ENCODE measurements at regions not wholly inside any gene's neighbourhood (a gene's known extent, or its start where the extent isn't known, plus 50 kb on each side); places are given as distances from the start of the nearest gene placed in this dataset.
"Not testable (repeated sequence)": the region's sequence is repeated elsewhere in the genome, so short reads cannot be mapped to it uniquely, and the experiment has no call there.

DNA sequence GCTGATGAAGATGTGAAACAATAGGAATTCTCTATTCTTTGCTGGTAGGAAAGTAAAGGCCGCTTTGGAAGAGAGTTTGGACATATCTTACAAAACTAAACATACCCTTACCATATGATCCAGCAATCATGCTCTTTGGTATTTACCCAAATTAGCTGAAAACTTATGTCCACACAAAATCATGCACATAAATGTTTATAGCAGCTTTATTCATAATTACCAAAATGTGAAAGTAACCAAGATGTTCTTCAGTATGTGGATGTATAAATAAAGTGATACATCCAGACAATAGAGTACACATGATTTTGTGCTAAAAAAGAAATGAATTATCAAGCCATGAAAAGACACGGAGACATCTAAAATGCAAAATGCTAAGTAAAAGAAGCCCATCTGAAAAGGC is 98.7 kb upstream of the SLC35F3 start:
- Histone ChIP-seq H3K27me3 (ENCODE audit: insufficient read depth, low read length, poor library complexity) (no peaks in the 10 kb centered on the region), H3K4me3 (ENCODE audit: low read length) (no peak overlapping the region), H3K4ac (ENCODE audit: low read depth, low read length) (no peak overlapping the region), H2BK15ac (replicated peaks; ENCODE audit: low read depth) (no peak overlapping the region), H3K4me1 (ENCODE audit: control insufficient read depth, low read depth, low read length) (no peaks in the 10 kb centered on the region), H3K56ac (ENCODE audit: low read length) (no peak overlapping the region), H4K8ac (ENCODE audit: low read depth, low read length) (no peak overlapping the region), H3K23ac (ENCODE audit: low read length) (no peak overlapping the region), H3K4me2 (ENCODE audit: low read length) (no peak overlapping the region), H3K79me1 (ENCODE audit: low read length) (no peaks in the 10 kb centered on the region), H2AK5ac (ENCODE audit: low read length) (no peak overlapping the region), H3K36me3 (ENCODE audit: control insufficient read depth, insufficient read depth, low read length) (no peaks in the 10 kb centered on the region), H3K27ac (ENCODE audit: low read depth, low read length) (no peak overlapping the region), H4K5ac (ENCODE audit: low read length) (no peak overlapping the region), H3K18ac (ENCODE audit: low read length) (no peak overlapping the region), H3K9ac (ENCODE audit: low read length) (no peak overlapping the region), H2BK120ac (ENCODE audit: low read depth, low read length) (no peak overlapping the region), H2BK5ac (ENCODE audit: low read length) (no peak overlapping the region), H3K79me2 (ENCODE audit: control insufficient read depth, insufficient read depth, low read length) (no peaks in the 10 kb centered on the region)
- no peak for DNase-seq
- no CpG with 5 or more reads among the region's 2 CpGs for WGBS (ENCODE audit: extremely low coverage, insufficient coverage, low lambda C conversion rate)

DNA sequence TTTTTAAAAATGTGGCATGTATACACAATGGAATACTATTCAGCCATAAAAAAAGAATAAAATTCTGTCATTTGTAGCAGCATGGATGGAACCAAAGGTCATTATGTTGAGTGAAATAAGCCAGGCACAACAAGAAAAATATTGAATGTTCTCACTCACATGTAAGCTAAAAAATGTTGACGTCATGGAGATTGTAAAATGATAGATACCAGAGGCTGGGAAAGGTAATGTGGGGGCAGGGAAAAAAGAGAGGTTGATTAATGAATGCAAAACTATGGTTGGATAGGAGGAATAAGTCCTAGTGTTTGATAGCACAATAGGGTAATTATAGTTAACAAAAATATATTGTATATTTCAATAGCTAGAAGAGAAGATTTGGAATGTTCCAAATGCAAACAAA is 89.1 kb upstream of the SLC35F3 start:
- Histone ChIP-seq H2BK5ac (ENCODE audit: low read length) (no peak overlapping the region), H3K27me3 (ENCODE audit: insufficient read depth, low read length, poor library complexity) (no peaks in the 10 kb centered on the region), H2BK15ac (replicated peaks; ENCODE audit: low read depth) (no peak overlapping the region), H3K4me1 (ENCODE audit: control insufficient read depth, low read depth, low read length) (no peaks in the 10 kb centered on the region), H3K9ac (ENCODE audit: low read length) (no peak overlapping the region), H3K56ac (ENCODE audit: low read length) (no peak overlapping the region), H3K4ac (ENCODE audit: low read depth, low read length) (no peak overlapping the region), H3K23ac (ENCODE audit: low read length) (no peak overlapping the region), H3K79me2 (ENCODE audit: control insufficient read depth, insufficient read depth, low read length) (no peaks in the 10 kb centered on the region), H3K36me3 (ENCODE audit: control insufficient read depth, insufficient read depth, low read length) (no peaks in the 10 kb centered on the region), H2AK5ac (ENCODE audit: low read length) (no peak overlapping the region), H2BK120ac (ENCODE audit: low read depth, low read length) (no peak overlapping the region), H4K8ac (ENCODE audit: low read depth, low read length) (no peak overlapping the region), H3K79me1 (ENCODE audit: low read length) (no peaks in the 10 kb centered on the region), H3K4me2 (ENCODE audit: low read length) (no peak overlapping the region), H3K18ac (ENCODE audit: low read length) (no peak overlapping the region), H3K27ac (ENCODE audit: low read depth, low read length) (no peak overlapping the region), H4K5ac (ENCODE audit: low read length) (no peak overlapping the region), H3K4me3 (ENCODE audit: low read length) (no peak overlapping the region)
- WGBS (ENCODE audit: extremely low coverage, insufficient coverage, low lambda C conversion rate) = no CpG with 5 or more reads among the region's 1 CpG
- no peak for DNase-seq

DNA sequence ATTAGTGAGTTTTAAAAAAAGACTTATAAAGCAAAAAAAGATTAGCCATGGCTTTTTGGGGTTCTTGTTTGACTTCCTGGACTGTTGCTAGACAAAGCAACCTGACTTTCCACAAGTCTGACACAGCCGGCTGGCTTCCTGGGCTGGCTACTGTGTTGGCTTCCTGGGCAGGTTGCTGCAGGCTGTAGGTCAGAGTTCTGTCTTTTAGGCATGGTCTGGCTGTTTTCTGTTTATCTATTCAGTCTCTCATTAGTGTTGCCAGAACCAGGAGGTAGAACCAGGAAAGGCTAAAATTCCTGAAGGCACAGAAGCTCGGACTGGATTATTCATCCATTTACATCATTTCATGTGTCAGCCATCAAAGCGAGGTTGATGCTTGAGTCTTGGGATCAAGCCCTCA is 88.6 kb upstream of the SLC35F3 start:
- H3K79me2 ChIP-seq (ENCODE audit: control insufficient read depth, insufficient read depth, low read length) = no peaks in the 10 kb centered on the region
- H2AK5ac ChIP-seq (ENCODE audit: low read length) = no peak overlapping the region
- H3K18ac ChIP-seq (ENCODE audit: low read length) = no peak overlapping the region
- no peak overlapping the region for H2BK5ac ChIP-seq (ENCODE audit: low read length)
- no peaks in the 10 kb centered on the region for H3K79me1 ChIP-seq (ENCODE audit: low read length)
- no peak overlapping the region for H4K8ac ChIP-seq (ENCODE audit: low read depth, low read length)
- no peak overlapping the region for H4K5ac ChIP-seq (ENCODE audit: low read length)
- no peaks in the 10 kb centered on the region for H3K4me1 ChIP-seq (ENCODE audit: control insufficient read depth, low read depth, low read length)
- no peak overlapping the region for H3K56ac ChIP-seq (ENCODE audit: low read length)
- H2BK15ac ChIP-seq (replicated peaks; ENCODE audit: low read depth) = no peak overlapping the region
- no peak overlapping the region for H3K23ac ChIP-seq (ENCODE audit: low read length)
- H3K9ac ChIP-seq (ENCODE audit: low read length) = no peak overlapping the region
- no peak overlapping the region for H3K4me2 ChIP-seq (ENCODE audit: low read length)
- no peak overlapping the region for H2BK120ac ChIP-seq (ENCODE audit: low read depth, low read length)
- no peaks in the 10 kb centered on the region for H3K36me3 ChIP-seq (ENCODE audit: control insufficient read depth, insufficient read depth, low read length)
- no peaks in the 10 kb centered on the region for H3K27me3 ChIP-seq (ENCODE audit: insufficient read depth, low read length, poor library complexity)
- no peak for DNase-seq
- no CpG with 5 or more reads among the region's 3 CpGs for WGBS (ENCODE audit: extremely low coverage, insufficient coverage, low lambda C conversion rate)
- H3K27ac ChIP-seq (ENCODE audit: low read depth, low read length) = no peak overlapping the region
- no peak overlapping the region for H3K4me3 ChIP-seq (ENCODE audit: low read length)
- no peak overlapping the region for H3K4ac ChIP-seq (ENCODE audit: low read depth, low read length)

DNA sequence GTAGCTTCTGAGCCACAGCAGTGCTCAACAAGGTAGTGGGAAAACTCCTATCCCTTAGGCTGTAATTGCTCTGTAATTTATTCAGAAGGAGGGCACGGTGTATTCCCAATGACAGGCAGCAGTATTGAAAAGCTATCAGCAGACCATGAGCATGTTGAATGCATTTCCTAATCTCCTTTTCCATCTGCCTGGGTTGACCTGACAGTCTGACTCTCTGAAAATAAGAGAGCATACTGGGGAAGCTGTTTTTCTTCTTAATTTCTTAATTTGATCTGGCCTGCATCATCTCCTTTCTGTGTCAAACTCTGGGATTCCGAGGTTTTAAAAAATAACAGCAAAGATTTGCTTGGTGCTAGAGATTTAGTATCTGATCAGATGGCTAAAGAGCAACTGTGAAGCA is 88.1 kb upstream of the SLC35F3 start:
- H3K27ac ChIP-seq (ENCODE audit: low read depth, low read length) = no peak overlapping the region
- no peaks in the 10 kb centered on the region for H3K36me3 ChIP-seq (ENCODE audit: control insufficient read depth, insufficient read depth, low read length)
- H3K79me1 ChIP-seq (ENCODE audit: low read length) = no peaks in the 10 kb centered on the region
- no peak overlapping the region for H3K23ac ChIP-seq (ENCODE audit: low read length)
- H3K4ac ChIP-seq (ENCODE audit: low read depth, low read length) = no peak overlapping the region
- H3K4me1 ChIP-seq (ENCODE audit: control insufficient read depth, low read depth, low read length) = no peaks in the 10 kb centered on the region
- no peak overlapping the region for H4K8ac ChIP-seq (ENCODE audit: low read depth, low read length)
- no peak for DNase-seq
- no peak overlapping the region for H3K18ac ChIP-seq (ENCODE audit: low read length)
- H3K79me2 ChIP-seq (ENCODE audit: control insufficient read depth, insufficient read depth, low read length) = no peaks in the 10 kb centered on the region
- H2AK5ac ChIP-seq (ENCODE audit: low read length) = no peak overlapping the region
- no peak overlapping the region for H4K5ac ChIP-seq (ENCODE audit: low read length)
- H2BK120ac ChIP-seq (ENCODE audit: low read depth, low read length) = no peak overlapping the region
- no CpG with 5 or more reads among the region's 2 CpGs for WGBS (ENCODE audit: extremely low coverage, insufficient coverage, low lambda C conversion rate)
- H3K4me2 ChIP-seq (ENCODE audit: low read length) = no peak overlapping the region
- H2BK5ac ChIP-seq (ENCODE audit: low read length) = no peak overlapping the region
- no peaks in the 10 kb centered on the region for H3K27me3 ChIP-seq (ENCODE audit: insufficient read depth, low read length, poor library complexity)
- H3K4me3 ChIP-seq (ENCODE audit: low read length) = no peak overlapping the region
- H3K56ac ChIP-seq (ENCODE audit: low read length) = no peak overlapping the region
- no peak overlapping the region for H2BK15ac ChIP-seq (replicated peaks; ENCODE audit: low read depth)
- H3K9ac ChIP-seq (ENCODE audit: low read length) = no peak overlapping the region

DNA sequence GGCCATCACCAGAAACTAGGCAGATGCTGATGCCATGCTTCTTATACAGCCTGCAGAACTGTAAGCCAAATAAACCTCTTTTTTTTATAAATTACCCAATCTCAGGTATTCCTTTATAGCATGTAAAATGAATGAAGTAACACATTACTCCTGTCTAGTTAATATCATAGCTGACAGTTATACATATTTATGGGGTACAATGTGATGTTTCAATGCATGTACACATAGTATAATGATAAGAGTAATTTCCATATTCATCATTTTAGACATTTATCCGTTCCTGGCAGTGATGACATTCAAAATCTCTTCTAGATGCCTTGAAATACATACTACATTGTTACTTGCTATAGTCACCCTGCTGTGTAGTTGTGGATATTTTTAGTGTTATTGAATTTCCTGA is 85.4 kb upstream of the SLC35F3 start:
- no peak for DNase-seq
- H2AK5ac ChIP-seq (ENCODE audit: low read length) = no peak overlapping the region
- H3K27me3 ChIP-seq (ENCODE audit: insufficient read depth, low read length, poor library complexity) = no peaks in the 10 kb centered on the region
- no peak overlapping the region for H2BK15ac ChIP-seq (replicated peaks; ENCODE audit: low read depth)
- no peaks in the 10 kb centered on the region for H3K79me2 ChIP-seq (ENCODE audit: control insufficient read depth, insufficient read depth, low read length)
- H3K4me1 ChIP-seq (ENCODE audit: control insufficient read depth, low read depth, low read length) = no peaks in the 10 kb centered on the region
- no peaks in the 10 kb centered on the region for H3K79me1 ChIP-seq (ENCODE audit: low read length)
- no peak overlapping the region for H3K4me2 ChIP-seq (ENCODE audit: low read length)
- no peak overlapping the region for H3K4ac ChIP-seq (ENCODE audit: low read depth, low read length)
- H3K4me3 ChIP-seq (ENCODE audit: low read length) = no peak overlapping the region
- no peak overlapping the region for H3K9ac ChIP-seq (ENCODE audit: low read length)
- no peak overlapping the region for H3K18ac ChIP-seq (ENCODE audit: low read length)
- no peak overlapping the region for H3K56ac ChIP-seq (ENCODE audit: low read length)
- no peak overlapping the region for H3K27ac ChIP-seq (ENCODE audit: low read depth, low read length)
- WGBS (ENCODE audit: extremely low coverage, insufficient coverage, low lambda C conversion rate) = no CpG with 5 or more reads among the region's 1 CpG
- H3K36me3 ChIP-seq (ENCODE audit: control insufficient read depth, insufficient read depth, low read length) = no peaks in the 10 kb centered on the region
- no peak overlapping the region for H4K5ac ChIP-seq (ENCODE audit: low read length)
- no peak overlapping the region for H4K8ac ChIP-seq (ENCODE audit: low read depth, low read length)
- H3K23ac ChIP-seq (ENCODE audit: low read length) = no peak overlapping the region
- H2BK5ac ChIP-seq (ENCODE audit: low read length) = no peak overlapping the region
- H2BK120ac ChIP-seq (ENCODE audit: low read depth, low read length) = no peak overlapping the region

DNA sequence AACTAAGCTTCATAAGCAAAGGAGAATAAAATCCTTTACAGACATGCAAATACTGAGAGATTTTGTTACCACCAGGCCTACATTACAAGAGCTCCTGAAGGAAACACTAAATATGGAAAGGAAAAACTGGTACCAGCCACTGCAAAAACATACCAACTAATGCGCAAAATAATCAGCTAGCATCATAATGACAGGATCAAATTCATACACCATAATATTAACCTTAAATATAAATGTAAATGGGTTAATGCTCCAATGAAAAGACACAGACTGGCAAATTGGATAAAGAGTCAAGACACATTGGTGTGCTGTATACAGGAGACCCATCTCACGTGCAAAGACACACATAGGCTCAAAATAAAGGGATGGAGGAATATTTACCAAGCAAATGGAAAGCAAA is 80.3 kb upstream of the SLC35F3 start:
- H3K79me1 ChIP-seq (ENCODE audit: low read length); H3K18ac ChIP-seq (ENCODE audit: low read length); H4K5ac ChIP-seq (ENCODE audit: low read length); H4K8ac ChIP-seq (ENCODE audit: low read depth, low read length); H3K27me3 ChIP-seq (ENCODE audit: insufficient read depth, low read length, poor library complexity); H3K56ac ChIP-seq (ENCODE audit: low read length); H3K4me1 ChIP-seq (ENCODE audit: control insufficient read depth, low read depth, low read length); H3K79me2 ChIP-seq (ENCODE audit: control insufficient read depth, insufficient read depth, low read length); H3K27ac ChIP-seq (ENCODE audit: low read depth, low read length); H3K4me3 ChIP-seq (ENCODE audit: low read length); H3K23ac ChIP-seq (ENCODE audit: low read length); DNase-seq; H3K9ac ChIP-seq (ENCODE audit: low read length); H3K4ac ChIP-seq (ENCODE audit: low read depth, low read length); H2AK5ac ChIP-seq (ENCODE audit: low read length); H2BK120ac ChIP-seq (ENCODE audit: low read depth, low read length); H2BK15ac ChIP-seq (replicated peaks; ENCODE audit: low read depth); H3K36me3 ChIP-seq (ENCODE audit: control insufficient read depth, insufficient read depth, low read length); H2BK5ac ChIP-seq (ENCODE audit: low read length); H3K4me2 ChIP-seq (ENCODE audit: low read length): not testable (repeated sequence)
- no CpG with 5 or more reads among the region's 2 CpGs for WGBS (ENCODE audit: extremely low coverage, insufficient coverage, low lambda C conversion rate)

All from mesendoderm (in vitro differentiated cells).